ENCODE measurements at regions not wholly inside any gene's neighbourhood (a gene's known extent, or its start where the extent isn't known, plus 50 kb on each side); places are given as distances from the start of the nearest gene placed in this dataset.

- TF ChIP-seq YEATS2 (CRISPR knock-in tag; IDR thresholded peaks at IDR 0.05; ENCODE audit: borderline replicate concordance) = no peak
These were observed 135.4 kb upstream of the SYNPR start (continued) for GRCh38 chr3:63142681-63143080.

- FAIRE-seq (no peak), DNase-seq (ENCODE audit: low spot score) (no peak), ATAC-seq (no peak)
- TF ChIP-seq ZNF484 (CRISPR knock-in tag; IDR thresholded peaks at IDR 0.05; ENCODE audit: borderline replicate concordance, low read depth) = no peak
- no peak for TF ChIP-seq ZBTB10 (CRISPR knock-in tag; IDR thresholded peaks at IDR 0.05; ENCODE audit: borderline replicate concordance)
- TF ChIP-seq PBX3 (CRISPR knock-in tag; IDR thresholded peaks at IDR 0.05; ENCODE audit: borderline replicate concordance) = no peak
- TF ChIP-seq ELF1 (CRISPR knock-in tag; IDR thresholded peaks at IDR 0.05) = no peak
- TF ChIP-seq ZFP36L2 (CRISPR knock-in tag; IDR thresholded peaks at IDR 0.05) = no peak
- TF ChIP-seq HIVEP1 (CRISPR knock-in tag; IDR thresholded peaks at IDR 0.05) = no peak
- no peak for TF ChIP-seq JUNB (CRISPR knock-in tag; IDR thresholded peaks at IDR 0.05; ENCODE audit: borderline replicate concordance)
- TF ChIP-seq ZNF282 (IDR thresholded peaks at IDR 0.05; ENCODE audit: partially characterized antibody) = no peak
- TF ChIP-seq KLF12 (CRISPR knock-in tag; IDR thresholded peaks at IDR 0.05; ENCODE audit: borderline replicate concordance) = no peak
- no peak for TF ChIP-seq ZFP62 (CRISPR knock-in tag; IDR thresholded peaks at IDR 0.05)
- no peak for TF ChIP-seq SAFB2 (CRISPR knock-in tag; IDR thresholded peaks at IDR 0.05; ENCODE audit: borderline replicate concordance, low read depth)
- TF ChIP-seq PHF8 (CRISPR knock-in tag; IDR thresholded peaks at IDR 0.05) = no peak
- no peak for TF ChIP-seq FOXJ3 (CRISPR knock-in tag; IDR thresholded peaks at IDR 0.05; ENCODE audit: borderline replicate concordance)
- TF ChIP-seq ZNF317 (CRISPR knock-in tag; IDR thresholded peaks at IDR 0.05) = no peak
- no peak for TF ChIP-seq ZNF672 (CRISPR knock-in tag; IDR thresholded peaks at IDR 0.05)
- no peak for TF ChIP-seq CREB3 (CRISPR knock-in tag; IDR thresholded peaks at IDR 0.05)
- Histone ChIP-seq H3K9ac (ENCODE audit: insufficient read depth, low read depth, low read length) (no peak overlapping the region), H3K9me3 (ENCODE audit: low read length) (no peaks in the 10 kb centered on the region), H3K4me1 (ENCODE audit: insufficient read depth, low read length) (no peaks in the 10 kb centered on the region), H3K36me3 (replicated peaks in 1 of 2; ENCODE audit: control insufficient read depth in 1 of 2, insufficient read depth in 2 of 2, low read length in 2 of 2) (no peaks in the 10 kb centered on the region), H3K27me3 (ENCODE audit: control insufficient read depth in 1 of 2, insufficient read depth in 2 of 2, low read length in 2 of 2) (no peaks in the 10 kb centered on the region), H2AFZ (ENCODE audit: low read length) (no peak overlapping the region), H3K27ac (ENCODE audit: extremely low read length, insufficient read depth, low read length) (no peak overlapping the region), H3K4me3 (replicated peaks in 1 of 3; ENCODE audit: insufficient read depth in 1 of 3, low read depth in 2 of 3, low read length in 3 of 3) (no peak overlapping the region), H3K4me2 (ENCODE audit: low read depth, low read length) (no peak overlapping the region), H4K20me1 (ENCODE audit: insufficient read depth, low read length) (no peaks in the 10 kb centered on the region), H3K79me2 (ENCODE audit: insufficient read depth, low read length) (no peaks in the 10 kb centered on the region)
- in situ Hi-C loops (cut with HindIII; ENCODE audit: extremely low pct_ligation_motif_present, low pct_unique_long_range_greater_than_20kb) (no loop called here), intact Hi-C loops (cut with micrococcal nuclease; ENCODE audit: unreplicated experiment) (no loop called here)
- BruUV-seq (replicated peaks) = no TSS peak
- 2% methylated on average over 4 of the region's 4 CpGs for WGBS (ENCODE audit: low lambda C conversion rate)
- ChIA-PET POLR2A (no interaction called here), CTCF (ENCODE audit: low intra/inter-chr PET ratio, low total read pairs) (no interaction called here)
These were observed 132.0 kb upstream of the SYNPR start for GRCh38 chr3:63146154-63146553.
